GM18520 (cell line): ENCODE measurements at regions not wholly inside any gene's neighbourhood (a gene's known extent, or its start where the extent isn't known, plus 50 kb on each side); places are given as distances from the start of the nearest gene placed in this dataset.
"Not testable (repeated sequence)": the region's sequence is repeated elsewhere in the genome, so short reads cannot be mapped to it uniquely, and the experiment has no call there.

ENCODE experiments used
- ATAC-seq: cut with Tn5 transposase; IDR thresholded peaks from one replicate; pipeline ENCODE4 v1.9.1; 2021; ENCODE audit not compliant: unreplicated experiment

DNA sequence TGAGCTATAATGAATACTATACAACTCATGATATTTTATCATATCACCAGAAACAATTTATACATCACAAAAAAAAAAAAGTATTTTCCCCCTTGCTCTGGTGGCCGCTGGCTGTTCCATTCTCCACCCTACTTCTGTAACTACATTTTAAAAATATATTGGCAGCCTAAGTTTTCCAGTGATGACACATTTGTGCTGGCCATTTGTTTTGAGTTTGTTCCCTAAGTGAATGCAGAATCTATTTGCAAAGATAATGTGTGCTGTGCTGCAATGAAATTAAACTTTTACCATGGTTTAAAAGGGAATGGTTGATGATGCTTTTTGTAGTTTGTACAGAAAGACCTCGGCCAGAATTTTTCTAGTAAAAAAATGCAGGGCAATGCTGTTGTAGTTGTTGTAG, 1092.8 kb downstream of the TMTC2 start:
- ATAC-seq: no peak

DNA sequence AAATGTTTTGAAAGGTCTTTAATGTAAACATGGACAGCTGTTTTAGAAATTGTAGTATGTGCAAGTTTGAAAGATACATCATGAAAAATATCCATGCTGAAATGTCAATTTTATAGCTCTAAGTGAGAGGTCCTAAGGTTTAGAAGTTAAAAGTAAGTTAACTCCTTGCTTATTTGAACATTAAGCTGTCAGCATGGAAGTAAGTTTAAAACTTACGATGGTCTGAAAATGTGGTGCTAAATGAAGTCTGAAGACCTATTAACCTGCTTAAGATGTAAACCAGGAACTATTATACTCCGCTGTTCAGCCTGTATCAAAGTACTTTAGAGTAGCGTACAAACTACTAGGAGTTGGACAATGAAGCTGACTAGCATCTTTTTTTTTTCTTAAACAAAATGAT, 1082.4 kb downstream of the TMTC2 start:
- no peak for ATAC-seq

DNA sequence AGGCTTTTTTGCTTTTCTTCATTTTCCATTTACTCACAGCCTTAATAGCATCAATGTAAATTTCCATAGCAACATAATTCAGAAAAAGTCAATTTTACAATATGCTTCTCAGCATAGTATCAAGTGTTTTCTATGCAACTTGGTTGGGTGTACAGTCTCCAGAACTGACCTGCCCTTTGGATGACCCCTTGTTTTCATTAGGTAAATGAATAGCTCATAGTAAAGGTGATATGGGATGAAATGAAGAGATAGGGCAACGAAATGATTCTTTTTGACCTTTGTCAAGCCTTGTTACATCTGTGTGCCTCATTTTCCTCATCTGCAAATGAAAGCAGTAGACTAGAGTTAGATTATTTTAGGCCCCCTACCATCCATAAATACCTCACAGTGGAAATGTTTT, 1081.0 kb downstream of the TMTC2 start:
- ATAC-seq: no peak

DNA sequence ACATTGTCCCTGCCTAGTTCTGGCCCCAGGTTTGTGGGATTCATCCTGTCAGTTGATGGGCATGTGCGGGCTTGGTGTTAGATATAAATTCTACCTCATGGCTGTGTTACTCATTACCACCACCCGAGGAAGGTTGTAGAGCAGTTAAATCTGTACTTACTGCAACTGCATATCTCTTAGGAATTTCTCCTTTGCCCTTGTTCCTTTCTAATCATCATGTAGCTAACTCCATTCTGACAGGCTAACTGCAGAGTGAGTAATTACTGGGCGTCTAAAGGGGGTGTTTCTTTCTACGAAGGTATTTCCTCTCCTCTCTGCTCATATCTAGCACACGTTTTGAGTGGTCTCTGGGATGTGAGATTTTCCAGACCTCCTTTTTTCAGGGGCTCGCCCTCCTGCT, 1076.7 kb downstream of the TMTC2 start:
- ATAC-seq: no peak

DNA sequence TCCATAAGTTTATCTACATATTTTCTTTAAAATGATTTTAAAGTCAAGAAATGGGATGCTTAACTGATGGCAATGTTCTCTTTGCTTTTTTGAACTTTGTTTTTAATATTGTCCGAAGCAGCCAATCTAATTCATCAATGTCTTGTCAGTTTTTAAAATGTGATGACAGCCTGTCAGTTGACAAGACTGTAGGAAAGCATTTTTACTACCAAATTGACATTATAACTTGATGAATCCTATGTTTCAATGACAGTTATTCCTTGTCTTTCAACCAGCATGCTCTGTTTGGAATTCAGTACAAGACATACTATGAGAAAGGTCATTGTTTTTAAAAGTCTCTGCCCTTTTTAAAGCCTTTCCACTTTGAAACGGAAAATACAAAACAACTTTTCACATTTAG, 1073.2 kb downstream of the TMTC2 start:
- no peak for ATAC-seq

DNA sequence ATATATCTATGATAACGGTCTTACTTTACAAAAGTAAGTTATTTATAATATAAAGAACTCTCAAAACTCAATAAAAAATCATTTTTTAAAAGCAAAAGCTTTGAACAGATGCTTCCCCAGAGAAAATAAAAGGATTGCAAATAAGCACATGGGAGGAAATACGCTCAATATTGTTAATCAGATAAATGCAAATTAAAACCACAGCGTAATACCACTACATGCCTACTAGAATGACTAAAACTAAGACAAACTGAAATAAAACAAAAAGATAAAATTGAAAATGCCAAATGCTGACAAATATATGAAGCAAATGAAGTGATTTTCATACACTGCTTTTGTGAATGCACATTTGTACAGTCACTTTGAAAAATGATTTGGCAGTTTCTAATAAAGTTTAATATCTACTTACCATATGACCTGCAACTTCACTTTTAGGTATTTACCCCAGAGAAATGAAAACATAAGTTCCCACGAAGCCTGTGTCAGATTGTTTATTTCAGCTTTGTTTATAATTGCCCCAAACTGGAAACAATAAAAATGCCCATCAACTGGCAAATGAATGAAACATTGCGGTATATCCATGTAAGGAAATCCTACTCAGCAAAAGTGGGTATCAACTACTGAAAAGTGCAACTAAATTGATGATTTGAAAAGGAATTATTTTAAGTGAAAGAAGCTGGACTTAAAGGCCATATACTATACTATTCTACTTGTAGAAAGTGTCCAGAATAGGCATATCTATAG, 1072.4 kb downstream of the TMTC2 start:
- no peak for ATAC-seq

DNA sequence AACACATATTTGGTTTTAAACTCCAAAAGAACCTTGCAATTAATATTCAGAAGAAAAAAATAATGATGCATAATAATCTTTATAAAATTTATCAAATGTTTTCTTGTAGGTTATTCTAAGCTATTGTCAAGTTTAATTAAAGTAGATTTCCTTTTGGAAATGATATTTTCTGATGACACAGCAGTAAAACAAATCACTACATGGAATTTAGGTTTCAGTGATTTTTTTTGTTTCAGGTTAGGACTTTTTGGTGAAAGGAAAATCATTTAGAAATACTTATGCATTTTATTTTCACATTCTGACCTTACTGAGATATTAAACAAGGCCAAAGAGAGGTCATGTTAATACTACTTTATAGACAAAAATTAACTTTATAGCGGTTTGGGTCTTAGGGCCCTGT, 1067.2 kb downstream of the TMTC2 start:
- no peak for ATAC-seq

DNA sequence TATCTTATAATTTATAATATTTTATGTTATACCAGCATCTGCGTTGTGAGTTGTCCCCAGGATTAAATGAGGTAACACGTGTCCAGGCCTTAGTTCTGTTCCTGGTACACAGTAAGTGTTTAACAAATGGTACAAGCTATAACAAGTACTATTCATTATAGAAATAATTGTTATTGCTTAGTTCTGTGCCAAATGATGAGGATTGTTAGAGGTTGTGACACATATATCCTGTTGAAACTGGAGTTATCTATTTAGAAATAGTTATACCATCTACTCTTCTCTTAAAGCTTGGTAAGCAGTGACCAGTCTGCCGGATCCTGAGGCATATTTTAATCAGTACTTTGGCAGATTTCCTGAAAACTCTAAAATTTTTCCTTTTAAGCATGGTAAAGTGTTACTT, 1066.5 kb downstream of the TMTC2 start:
- ATAC-seq: no peak

DNA sequence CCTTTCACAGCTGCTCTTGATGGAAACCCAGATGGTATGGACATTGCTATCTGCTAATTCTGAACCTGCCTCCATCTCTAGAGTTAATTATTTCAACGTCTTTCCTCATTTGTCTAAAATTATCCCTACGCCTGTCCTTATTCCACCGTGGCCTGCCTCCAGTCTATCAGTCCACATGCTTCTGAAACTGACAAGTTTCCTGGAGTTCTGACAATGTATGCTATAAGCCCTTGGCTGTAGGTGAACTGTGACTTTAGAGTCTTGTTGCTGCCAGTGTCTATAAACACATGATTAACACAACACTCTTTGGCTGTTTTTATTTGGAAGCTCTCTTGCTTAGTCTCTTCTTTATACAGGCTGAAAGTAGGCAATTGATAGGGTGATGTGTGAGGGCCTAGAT, 1052.9 kb downstream of the TMTC2 start:
- ATAC-seq: no peak

DNA sequence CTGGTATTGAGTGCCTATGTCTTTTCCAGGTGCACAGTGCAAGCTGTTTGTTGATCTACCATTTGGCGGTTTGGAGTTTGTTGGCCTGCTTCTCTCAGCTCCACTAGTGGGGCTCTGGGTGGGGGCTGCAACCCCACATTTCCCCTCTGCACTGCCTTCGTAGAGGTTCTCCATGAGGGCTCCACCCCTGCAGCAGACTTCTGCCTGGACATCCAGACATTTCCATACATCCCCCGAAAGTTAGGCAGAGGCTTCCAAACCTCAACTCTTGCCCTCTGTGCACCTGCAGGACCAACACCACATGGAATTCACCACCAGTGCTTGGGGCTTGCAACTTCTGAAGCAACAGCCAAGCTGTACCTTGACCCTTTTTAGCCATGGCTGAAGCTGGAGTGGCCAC, 1024.1 kb downstream of the TMTC2 start:
- no peak for ATAC-seq

DNA sequence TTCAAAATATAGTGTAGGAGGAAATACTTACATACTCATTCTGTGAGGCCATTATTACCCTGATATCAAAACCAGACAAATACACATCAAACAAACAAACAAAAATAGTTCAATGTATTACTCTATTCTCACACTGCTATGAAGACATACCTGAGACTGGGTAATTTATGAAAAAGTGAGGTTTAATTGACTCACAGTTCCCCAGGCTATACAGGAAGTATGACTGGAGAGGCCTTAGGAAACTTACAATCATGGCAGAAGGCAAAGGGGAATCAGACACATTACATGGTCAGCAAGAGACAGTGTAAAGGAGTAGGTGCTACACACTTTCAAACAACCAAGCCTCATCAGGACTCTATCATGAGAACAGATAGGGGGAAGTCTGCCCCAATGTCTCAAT, 1023.2 kb downstream of the TMTC2 start:
- no peak for ATAC-seq

DNA sequence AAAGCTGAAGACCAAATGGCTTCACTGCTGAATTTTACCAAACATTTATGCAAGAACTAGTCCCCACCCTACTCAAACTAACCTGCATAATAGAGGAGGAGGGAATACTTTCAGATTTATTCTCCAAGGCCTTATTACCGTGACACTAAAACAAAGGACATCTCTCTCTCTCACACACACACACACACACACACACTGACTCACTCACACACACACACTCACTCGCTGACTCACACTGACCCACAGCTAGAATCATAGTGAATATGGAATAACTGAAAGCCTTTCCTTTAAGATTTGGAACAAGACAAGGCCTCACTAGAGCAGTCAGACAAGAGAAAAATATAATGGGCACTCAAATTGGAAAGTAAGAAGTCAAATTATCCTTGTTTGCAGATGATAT, 1014.1 kb downstream of the TMTC2 start:
- ATAC-seq: no peak

DNA sequence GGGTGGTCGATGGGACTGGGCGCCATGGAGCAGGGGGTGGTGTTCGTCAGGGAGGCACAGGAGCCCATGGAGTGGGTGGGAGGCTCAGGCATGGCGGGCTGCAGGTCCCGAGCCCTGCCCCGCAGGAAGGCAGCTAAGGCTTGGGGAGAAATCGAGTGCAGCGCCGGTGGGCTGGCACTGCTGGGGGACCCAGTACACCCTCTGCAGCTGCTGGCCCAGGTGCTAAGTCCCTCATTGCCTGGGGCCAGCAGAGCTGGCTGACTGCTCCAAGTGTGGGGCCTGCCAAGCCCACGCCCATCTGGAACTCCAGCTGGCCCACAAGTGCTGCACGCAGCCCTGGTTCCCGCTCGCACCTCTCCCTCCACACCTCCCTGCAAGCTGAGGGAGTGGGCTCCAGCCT, 1009.6 kb downstream of the TMTC2 start:
- ATAC-seq: not testable (repeated sequence)

DNA sequence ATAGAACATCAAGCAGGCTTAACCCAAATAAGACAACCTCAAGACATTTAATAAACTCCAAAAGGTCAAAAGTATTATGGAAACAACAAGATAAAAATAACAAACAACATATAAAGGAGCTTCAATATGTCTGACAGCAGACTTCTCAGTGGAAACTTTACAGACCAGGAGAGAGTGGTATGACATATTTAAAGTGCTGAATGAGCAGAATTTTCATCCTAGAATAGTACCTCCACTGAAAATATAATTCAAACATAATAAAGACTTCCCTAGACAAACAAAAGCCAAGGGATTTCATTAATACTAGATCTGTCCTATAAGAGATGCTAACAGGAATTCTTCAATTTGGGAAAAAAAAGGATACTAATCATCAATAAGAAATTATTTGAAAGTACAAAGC, 1005.0 kb downstream of the TMTC2 start:
- no peak for ATAC-seq

DNA sequence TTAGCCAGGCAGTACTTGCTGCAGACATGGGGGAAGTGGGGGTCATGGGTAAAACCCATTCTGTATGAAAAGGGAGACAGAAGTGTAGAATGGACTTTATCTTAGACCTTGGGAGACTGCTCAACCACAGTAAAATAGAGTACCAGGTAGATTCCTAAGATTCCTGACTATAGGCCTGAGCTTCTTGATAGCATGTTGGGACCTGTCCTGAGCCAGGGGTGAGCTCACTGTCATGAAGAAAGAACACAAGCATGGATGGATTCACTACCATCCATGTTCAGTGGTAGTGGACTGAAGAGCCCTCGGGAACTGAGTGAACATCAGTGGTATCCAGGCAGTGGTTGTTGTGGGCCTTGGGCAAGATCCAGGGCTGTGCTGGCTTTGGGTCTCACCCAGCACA, 1003.8 kb downstream of the TMTC2 start:
- ATAC-seq: no peak

DNA sequence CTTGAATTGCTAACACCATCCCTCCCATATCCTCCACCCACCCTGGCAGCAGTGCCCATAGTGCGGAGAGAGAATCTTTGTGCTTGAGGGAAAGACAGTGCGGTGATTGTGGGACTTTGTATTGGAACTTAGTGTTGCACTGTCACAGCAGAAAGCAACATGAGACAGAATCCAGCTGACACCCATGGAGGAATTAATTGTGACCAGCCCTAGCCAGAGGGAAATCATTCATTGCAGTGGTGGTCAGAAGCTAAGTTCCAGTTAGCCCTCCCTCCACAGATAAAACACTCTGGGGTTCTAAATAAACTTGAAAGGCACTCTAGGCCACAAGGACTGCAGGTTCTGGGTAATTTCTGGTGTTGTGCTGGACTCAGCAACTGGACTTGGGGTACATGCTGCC, 1002.6 kb downstream of the TMTC2 start:
- no peak for ATAC-seq

DNA sequence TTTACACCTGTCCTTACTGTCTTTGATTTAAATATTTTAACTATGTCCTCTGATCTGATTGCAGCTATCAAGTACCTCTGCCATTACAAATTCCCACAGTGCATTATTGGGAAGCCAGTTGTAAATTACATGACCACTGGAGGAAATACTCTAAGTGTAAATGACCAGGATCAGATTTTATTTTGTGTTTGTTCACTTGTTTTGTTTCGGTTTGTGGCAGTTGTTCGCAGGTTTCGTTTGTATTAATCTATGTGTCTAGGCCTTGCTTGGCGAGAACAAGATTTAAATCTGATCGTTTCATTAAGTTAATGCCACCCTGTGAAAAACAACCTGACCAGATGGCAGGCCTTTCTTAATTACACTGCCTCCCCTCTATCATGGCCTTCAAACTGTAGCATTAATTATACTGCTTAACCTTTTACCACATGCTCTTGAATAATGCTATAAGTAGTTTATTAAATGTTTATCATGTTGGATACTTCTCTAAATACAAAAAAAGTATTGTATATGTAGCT, 990.1 kb downstream of the TMTC2 start:
- ATAC-seq: no peak

DNA sequence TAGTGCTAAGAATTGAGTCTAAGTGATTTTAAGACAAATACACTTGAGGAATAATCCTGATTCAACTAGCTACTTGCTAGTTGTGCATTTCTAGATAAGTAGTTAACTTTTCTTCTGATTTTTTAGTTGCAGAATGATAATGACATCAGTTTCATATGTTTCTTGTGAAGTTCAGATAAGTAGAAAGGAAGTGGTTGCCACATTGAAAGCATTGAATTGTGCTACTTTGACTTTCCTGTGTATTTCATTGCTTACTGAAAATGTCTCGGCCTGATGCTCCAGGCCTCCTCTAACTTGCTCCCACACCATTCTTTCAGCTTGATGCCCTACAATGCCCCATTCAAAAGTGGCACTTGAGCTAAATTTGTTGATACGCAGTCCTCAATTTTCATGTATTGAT, 980.0 kb downstream of the TMTC2 start:
- no peak for ATAC-seq

DNA sequence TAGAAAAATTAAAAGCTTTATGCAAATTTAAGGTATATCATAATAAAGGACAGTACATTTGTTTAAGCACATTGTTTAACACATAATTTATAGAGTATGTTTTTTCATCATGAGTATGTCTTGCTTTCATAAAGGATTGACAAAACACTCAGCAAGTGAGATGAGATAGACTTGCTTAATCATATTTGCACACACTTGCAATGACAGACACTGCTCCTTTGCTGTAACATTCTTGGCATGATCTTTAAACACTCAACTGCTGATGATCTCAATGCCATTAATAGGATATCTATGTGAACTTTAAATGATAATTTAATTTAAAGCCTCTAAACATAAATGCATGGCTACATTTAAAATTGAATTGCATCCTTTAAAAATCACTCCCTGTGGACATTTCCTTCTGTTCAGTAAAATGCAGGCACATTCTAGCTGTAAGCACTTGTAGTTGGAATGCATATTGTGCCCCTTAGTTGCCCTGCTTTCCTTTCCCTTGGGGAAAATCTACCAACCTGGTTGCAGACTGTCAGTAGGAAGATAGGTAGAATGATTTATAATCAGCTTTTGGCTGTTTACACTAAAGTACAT, 979.0 kb downstream of the TMTC2 start:
- ATAC-seq: no peak

DNA sequence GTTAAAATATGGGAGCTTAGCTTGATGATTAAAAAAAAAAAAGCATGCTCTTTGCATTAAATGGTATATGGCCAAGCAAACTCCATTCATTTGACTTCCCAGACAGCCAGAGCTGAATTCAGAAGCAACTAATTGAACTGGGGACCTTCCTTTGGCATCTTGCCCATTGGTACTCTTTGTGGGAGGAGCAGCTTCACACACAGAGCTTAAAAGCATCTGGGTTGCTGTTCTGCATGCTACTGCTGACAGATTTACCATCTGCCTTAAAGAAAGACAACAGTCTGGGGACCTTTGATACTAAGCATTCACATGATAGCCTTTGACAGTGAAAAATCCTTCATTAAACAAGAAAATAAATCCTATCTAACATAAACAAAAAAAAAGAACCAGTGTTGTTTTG, 977.9 kb downstream of the TMTC2 start:
- no peak for ATAC-seq

DNA sequence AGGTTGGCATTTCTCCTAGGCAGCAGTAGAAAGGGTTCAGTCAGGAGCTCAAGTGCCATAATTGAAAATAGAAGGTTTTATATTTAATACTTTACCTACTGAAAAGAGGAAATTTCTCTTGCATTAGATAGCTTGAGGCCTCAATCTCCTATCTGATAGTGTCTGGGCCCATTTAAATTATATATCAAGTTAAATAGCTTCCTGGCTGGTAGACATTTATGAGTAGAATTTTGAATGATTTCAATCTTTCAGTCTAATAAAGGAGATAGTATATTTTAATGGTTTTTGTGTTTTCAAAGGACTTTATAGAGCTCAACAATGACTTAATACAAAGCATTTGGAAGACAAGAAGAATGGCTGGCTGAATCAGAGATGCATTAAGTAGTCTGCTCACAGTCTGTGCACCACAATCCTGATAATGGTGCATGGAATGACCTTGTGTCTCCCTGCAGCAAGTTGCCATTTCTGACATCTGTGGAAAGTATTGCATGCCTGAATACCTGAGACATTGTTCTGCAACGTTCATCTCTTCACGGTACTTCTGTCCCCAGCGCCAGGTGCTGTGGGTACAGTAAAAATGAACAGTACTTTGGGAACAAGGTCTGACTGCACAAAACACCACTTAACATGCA, 974.1 kb downstream of the TMTC2 start:
- ATAC-seq: no peak

DNA sequence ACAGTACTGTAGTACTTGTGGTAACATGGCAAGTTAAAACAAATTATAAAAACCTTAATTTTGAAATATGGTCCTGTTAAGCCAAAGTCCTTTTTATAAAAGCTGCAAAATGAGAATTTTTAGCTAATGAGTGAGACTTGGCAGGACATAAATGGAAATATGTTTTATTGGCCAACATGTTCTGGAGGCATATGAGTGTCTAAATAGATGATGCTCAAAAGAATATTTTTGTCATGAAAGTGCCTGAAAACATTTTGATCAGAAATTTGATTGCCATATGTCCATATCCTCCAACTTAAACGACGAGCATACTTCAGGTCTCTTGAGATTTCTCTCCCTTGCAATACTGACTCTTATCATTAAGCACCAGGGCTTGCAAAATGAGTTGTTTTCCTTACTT, 972.6 kb downstream of the TMTC2 start:
- ATAC-seq: no peak
